GM20000 (cell line): ENCODE measurements at regions not wholly inside any gene's neighbourhood (a gene's known extent, or its start where the extent isn't known, plus 50 kb on each side); places are given as distances from the start of the nearest gene placed in this dataset.

Experiments used
- DNase-seq: peaks from one replicate; pipeline ENCODE4 v3.0.0; 2012; ENCODE audit warnings: low spot score
- TF ChIP-seq, protein P1 (sequence below): IDR thresholded peaks from 2 replicates; pipeline ENCODE4 v1.5.1; 2012; ENCODE audit warnings: mild to moderate bottlenecking, control low read depth; ENCODE audit errors: extremely low read depth, missing control alignments

DNA sequence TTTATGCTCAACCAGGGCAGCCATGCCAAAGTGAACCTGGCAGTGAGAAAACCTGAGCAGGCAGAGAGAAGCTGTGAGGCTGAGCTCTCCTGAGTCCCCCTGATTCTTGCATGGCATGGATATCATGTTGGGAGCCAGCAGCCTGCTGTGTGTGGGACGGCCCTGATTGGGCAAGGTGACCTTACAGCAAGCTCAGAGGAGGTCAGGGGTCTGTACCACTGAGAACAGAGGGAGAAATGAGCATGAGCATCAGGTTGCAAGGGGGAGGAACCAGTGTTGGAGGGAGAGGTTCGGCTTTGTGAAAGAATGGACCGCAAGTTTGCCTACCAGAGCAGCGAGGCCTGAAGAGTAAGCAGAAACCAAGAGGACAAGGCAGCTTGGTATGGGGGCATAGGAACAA is 59.1 kb upstream of the PTGR2 start:
- TF ChIP-seq, protein P1, sequence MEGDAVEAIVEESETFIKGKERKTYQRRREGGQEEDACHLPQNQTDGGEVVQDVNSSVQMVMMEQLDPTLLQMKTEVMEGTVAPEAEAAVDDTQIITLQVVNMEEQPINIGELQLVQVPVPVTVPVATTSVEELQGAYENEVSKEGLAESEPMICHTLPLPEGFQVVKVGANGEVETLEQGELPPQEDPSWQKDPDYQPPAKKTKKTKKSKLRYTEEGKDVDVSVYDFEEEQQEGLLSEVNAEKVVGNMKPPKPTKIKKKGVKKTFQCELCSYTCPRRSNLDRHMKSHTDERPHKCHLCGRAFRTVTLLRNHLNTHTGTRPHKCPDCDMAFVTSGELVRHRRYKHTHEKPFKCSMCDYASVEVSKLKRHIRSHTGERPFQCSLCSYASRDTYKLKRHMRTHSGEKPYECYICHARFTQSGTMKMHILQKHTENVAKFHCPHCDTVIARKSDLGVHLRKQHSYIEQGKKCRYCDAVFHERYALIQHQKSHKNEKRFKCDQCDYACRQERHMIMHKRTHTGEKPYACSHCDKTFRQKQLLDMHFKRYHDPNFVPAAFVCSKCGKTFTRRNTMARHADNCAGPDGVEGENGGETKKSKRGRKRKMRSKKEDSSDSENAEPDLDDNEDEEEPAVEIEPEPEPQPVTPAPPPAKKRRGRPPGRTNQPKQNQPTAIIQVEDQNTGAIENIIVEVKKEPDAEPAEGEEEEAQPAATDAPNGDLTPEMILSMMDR, result no peak
- DNase-seq, result no peak

DNA sequence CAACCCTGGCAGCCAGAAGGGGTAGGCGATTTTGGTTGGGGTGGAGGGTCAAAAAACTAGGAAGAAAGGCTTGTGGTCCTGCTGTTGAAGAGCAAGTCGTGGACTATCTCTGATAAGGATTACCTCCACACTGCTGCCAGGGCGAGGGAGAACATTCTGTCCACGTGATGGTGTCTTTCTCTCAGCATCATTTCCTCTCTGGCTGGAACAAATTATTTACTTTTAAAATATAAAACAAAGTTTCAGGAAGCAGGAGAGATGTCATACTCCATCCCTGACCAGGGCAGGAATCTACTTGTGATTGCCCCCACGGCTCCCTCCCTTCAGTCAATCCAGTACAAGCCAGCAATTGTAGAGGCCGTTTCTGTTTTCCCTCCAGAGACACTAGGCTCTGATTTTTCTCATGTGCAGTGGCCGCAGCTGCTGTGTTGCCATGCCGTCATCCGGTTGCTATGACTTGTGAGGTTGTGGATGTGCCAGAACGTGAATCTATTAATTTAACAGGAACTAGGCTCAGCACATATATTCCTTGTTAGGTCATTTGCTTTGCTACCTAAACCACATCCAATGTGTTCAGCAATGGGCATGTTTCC is 61.5 kb upstream of the PTGR2 start:
- DNase-seq, result no peak
- TF ChIP-seq, protein P1, result no peak

DNA sequence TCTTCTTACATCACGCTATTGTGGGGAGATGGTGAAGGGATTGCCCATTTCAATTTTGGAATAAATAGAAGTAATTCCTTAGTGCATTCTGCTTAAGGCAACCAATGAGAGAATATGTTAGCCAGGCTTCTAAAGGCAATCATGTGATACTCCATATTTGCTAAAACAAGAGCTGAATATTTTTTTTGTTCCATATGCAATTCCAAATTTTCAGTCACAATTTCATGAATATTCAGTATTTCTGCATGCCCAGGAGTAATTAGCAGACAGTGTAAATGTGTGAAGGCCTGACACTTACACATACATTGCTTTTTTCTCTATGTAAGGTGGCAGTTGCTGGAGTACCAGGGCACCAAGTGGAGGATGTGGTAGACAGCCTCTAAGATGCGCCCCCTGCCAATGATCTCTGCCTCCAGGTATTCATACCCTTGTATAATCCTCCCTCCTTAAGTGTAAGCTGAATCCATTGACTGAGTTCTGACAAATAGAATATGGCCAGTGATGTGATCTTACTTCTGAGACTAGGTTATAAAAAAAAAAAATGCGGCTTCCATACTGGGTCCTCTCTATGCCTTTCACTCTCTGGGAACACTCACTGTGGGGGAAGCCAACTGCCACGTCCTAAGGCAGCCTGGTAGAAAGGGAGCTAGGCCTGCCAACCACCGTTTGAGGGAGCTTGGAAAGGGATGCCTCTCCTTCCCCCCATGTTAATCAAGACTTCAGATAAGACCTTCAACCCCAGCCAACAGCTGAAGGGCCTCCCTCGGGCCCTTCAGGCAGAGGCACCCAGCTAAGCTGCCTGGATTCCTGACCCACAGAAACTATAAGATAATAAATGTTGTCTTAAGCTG is 62.7 kb upstream of the PTGR2 start:
- no peak for DNase-seq
- TF ChIP-seq, protein P1, result no peak

DNA sequence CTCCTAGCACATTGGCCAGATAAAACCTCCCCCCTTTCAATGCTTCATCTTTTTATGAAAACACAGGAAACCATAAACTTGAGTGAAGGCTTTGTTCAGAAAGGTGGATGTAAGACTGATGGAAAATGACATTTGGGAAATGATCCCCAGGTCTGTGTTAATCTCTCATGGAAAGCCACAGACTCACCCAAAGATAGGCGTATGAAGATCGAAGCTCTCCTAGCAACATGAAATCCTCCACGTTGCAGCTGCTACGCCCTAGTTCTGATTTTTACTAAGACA is 63.4 kb upstream of the PTGR2 start:
- TF ChIP-seq, protein P1, result no peak
- no peak for DNase-seq

DNA sequence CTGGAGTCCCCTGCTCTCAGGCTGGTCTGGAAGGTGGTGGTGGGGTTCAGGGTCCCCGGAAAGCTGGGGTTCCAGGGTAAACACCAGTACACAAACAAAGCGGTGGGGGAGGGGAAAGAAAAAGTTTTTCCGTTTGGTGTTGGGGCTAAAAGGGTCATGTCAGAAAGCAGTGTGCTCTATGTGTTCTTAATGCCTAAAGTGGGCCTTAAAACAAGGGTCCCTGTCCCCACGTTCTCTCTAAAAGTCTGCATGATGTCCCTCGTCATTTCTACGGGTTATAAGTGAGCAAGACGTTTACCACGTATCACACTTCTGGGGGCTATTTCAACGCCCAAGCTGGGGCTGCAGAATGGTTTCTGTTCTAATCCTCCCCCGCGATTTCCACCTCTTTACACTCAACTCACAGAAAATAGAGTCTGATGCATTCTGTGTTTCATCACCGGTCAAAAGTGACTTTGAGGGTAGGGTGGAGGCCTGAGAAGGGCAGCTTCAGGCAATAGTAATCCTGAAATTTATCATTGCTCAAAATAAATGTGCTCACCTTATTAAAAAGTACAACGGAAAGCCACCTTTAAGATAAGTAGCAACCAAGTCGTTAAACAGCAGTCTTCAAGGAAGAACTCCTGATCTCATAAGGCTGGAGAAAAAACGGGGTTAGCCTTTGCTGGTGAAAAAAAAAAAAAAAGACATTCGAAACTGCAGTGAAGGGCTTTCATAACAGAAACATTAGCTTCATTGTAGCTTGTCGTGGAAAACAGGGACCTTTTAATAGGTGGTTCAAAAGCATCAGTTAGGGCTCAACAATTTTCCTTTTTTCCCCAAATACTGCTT is 63.9 kb upstream of the PTGR2 start:
- DNase-seq, result peak; percentile 72
- TF ChIP-seq, protein P1, result no peak

DNA sequence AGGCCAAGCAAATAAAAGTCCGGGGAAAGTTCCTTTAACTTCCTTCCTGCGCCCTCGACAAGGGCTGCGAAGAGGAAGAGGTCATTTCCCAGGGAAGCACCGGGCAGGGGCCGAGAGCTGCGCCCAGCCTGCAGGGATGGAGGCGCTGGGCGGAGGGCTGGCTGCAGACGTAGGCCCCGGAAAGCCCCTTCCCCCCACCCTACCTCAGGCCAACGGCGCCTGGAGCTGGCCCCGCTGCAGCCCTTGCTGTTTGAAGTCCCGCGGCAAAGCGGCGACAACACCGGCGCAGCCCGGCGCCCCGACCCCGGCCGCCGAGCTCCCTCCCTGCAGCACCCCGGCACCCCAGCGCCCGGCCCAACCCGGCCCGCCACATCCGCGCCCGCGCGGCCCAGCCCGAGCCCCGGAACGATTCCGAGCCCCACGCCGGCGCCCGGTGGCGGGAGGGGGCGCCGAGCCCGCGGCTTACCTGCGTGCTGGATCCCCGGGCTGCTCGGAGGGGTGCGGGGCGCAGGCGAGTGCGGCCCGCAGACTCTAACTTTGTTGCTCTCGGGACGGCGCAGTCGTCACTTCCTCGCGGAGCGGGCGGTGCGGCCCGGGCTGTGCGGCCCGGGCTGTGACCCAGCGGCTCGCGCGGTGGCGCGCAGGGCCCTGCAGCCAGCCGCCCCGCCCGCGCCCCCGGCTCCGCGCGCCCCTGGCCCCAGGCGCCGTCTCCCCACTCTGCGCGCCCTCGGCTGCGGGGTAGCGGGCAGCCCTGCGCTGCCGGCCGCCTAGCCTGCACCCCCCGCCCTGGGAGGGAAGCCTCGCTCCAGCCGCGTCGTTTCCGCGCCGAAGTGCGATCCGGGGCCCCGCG is 64.8 kb upstream of the PTGR2 start:
- TF ChIP-seq, protein P1, result no peak
- peak; percentile 78 for DNase-seq
